ENCODE measurements at regions not wholly inside any gene's neighbourhood (a gene's known extent, or its start where the extent isn't known, plus 50 kb on each side); places are given as distances from the start of the nearest gene placed in this dataset.

DNA sequence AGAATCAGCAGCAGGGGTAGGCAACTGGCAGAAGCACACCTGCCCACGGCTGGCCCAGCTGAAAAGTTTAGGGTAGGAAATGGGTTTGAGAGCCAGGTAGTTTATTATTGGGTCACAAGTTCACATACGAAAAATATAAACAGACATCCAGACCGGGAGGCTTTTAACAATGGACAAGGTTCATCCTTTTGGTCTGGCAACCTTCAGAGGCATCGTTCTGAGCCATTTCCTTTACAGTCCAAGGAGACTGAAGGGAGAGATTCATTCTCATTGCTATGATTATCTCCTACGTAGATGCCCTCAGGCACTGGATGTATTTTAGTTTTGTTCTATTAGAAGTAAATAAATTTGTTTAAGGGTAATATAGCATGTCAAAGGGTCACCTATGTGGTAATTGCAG, 248.0 kb upstream of the THBS1 start:
- no peak for ATAC-seq

DNA sequence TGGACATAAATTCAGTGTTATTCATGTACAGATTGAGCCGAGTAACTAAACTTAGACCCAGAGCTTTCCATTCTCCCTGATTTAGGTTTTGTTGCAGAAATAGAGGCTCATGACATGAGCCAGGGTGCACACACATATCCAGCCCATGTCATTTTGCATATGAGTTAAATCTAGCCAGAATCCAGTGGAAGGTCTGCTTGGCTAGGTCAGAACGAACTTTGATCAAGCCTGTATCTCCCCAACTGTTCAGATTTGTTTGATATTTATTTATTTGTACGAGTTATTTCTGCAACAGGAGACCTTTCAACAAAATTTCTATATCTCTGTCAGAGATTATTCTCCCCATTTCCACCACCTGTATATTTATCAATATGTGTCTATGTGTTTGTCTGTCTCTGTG, 247.5 kb upstream of the THBS1 start:
- no peak for TF ChIP-seq ZNF565 (CRISPR knock-in tag; conservative IDR thresholded peaks at IDR 0.05; ENCODE audit: low read depth)
- no peak for TF ChIP-seq PPARA (CRISPR knock-in tag; IDR thresholded peaks at IDR 0.05; ENCODE audit: borderline replicate concordance)
- no peak for TF ChIP-seq ESRRG (CRISPR knock-in tag; IDR thresholded peaks at IDR 0.05)
- TF ChIP-seq CSDC2 (CRISPR knock-in tag; IDR thresholded peaks at IDR 0.05) = no peak
- no peak for TF ChIP-seq ZFP3 (CRISPR knock-in tag; IDR thresholded peaks at IDR 0.05)
- no peak for TF ChIP-seq TCF4 (CRISPR knock-in tag; IDR thresholded peaks at IDR 0.05; ENCODE audit: borderline replicate concordance)
- TF ChIP-seq ZFP30 (CRISPR knock-in tag; IDR thresholded peaks at IDR 0.05) = no peak
- TF ChIP-seq, protein P1, sequence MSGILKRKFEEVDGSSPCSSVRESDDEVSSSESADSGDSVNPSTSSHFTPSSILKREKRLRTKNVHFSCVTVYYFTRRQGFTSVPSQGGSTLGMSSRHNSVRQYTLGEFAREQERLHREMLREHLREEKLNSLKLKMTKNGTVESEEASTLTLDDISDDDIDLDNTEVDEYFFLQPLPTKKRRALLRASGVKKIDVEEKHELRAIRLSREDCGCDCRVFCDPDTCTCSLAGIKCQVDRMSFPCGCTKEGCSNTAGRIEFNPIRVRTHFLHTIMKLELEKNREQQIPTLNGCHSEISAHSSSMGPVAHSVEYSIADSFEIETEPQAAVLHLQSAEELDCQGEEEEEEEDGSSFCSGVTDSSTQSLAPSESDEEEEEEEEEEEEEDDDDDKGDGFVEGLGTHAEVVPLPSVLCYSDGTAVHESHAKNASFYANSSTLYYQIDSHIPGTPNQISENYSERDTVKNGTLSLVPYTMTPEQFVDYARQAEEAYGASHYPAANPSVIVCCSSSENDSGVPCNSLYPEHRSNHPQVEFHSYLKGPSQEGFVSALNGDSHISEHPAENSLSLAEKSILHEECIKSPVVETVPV (CRISPR knock-in tag; IDR thresholded peaks at IDR 0.05) = no peak
- no peak for TF ChIP-seq SNAI2 (CRISPR knock-in tag; IDR thresholded peaks at IDR 0.05)
- TF ChIP-seq ARNTL (CRISPR knock-in tag; IDR thresholded peaks at IDR 0.05; ENCODE audit: borderline replicate concordance, low read depth) = no peak
- TF ChIP-seq, protein P2, sequence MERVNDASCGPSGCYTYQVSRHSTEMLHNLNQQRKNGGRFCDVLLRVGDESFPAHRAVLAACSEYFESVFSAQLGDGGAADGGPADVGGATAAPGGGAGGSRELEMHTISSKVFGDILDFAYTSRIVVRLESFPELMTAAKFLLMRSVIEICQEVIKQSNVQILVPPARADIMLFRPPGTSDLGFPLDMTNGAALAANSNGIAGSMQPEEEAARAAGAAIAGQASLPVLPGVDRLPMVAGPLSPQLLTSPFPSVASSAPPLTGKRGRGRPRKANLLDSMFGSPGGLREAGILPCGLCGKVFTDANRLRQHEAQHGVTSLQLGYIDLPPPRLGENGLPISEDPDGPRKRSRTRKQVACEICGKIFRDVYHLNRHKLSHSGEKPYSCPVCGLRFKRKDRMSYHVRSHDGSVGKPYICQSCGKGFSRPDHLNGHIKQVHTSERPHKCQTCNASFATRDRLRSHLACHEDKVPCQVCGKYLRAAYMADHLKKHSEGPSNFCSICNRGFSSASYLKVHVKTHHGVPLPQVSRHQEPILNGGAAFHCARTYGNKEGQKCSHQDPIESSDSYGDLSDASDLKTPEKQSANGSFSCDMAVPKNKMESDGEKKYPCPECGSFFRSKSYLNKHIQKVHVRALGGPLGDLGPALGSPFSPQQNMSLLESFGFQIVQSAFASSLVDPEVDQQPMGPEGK (CRISPR knock-in tag; IDR thresholded peaks at IDR 0.05; ENCODE audit: borderline replicate concordance) = no peak
- no peak for TF ChIP-seq BACH2 (CRISPR knock-in tag; IDR thresholded peaks at IDR 0.05; ENCODE audit: borderline replicate concordance)
- TF ChIP-seq, protein P3, sequence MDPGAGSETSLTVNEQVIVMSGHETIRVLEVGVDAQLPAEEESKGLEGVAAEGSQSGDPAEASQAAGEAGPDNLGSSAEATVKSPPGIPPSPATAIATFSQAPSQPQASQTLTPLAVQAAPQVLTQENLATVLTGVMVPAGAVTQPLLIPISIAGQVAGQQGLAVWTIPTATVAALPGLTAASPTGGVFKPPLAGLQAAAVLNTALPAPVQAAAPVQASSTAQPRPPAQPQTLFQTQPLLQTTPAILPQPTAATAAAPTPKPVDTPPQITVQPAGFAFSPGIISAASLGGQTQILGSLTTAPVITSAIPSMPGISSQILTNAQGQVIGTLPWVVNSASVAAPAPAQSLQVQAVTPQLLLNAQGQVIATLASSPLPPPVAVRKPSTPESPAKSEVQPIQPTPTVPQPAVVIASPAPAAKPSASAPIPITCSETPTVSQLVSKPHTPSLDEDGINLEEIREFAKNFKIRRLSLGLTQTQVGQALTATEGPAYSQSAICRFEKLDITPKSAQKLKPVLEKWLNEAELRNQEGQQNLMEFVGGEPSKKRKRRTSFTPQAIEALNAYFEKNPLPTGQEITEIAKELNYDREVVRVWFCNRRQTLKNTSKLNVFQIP (CRISPR knock-in tag; IDR thresholded peaks at IDR 0.05; ENCODE audit: borderline replicate concordance, low read depth) = no peak
- TF ChIP-seq, protein P4, sequence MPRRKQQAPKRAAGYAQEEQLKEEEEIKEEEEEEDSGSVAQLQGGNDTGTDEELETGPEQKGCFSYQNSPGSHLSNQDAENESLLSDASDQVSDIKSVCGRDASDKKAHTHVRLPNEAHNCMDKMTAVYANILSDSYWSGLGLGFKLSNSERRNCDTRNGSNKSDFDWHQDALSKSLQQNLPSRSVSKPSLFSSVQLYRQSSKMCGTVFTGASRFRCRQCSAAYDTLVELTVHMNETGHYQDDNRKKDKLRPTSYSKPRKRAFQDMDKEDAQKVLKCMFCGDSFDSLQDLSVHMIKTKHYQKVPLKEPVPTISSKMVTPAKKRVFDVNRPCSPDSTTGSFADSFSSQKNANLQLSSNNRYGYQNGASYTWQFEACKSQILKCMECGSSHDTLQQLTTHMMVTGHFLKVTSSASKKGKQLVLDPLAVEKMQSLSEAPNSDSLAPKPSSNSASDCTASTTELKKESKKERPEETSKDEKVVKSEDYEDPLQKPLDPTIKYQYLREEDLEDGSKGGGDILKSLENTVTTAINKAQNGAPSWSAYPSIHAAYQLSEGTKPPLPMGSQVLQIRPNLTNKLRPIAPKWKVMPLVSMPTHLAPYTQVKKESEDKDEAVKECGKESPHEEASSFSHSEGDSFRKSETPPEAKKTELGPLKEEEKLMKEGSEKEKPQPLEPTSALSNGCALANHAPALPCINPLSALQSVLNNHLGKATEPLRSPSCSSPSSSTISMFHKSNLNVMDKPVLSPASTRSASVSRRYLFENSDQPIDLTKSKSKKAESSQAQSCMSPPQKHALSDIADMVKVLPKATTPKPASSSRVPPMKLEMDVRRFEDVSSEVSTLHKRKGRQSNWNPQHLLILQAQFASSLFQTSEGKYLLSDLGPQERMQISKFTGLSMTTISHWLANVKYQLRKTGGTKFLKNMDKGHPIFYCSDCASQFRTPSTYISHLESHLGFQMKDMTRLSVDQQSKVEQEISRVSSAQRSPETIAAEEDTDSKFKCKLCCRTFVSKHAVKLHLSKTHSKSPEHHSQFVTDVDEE (CRISPR knock-in tag; IDR thresholded peaks at IDR 0.05) = no peak
- no peak for TF ChIP-seq TOX (CRISPR knock-in tag; IDR thresholded peaks at IDR 0.05; ENCODE audit: borderline replicate concordance)
- TF ChIP-seq, protein P5, sequence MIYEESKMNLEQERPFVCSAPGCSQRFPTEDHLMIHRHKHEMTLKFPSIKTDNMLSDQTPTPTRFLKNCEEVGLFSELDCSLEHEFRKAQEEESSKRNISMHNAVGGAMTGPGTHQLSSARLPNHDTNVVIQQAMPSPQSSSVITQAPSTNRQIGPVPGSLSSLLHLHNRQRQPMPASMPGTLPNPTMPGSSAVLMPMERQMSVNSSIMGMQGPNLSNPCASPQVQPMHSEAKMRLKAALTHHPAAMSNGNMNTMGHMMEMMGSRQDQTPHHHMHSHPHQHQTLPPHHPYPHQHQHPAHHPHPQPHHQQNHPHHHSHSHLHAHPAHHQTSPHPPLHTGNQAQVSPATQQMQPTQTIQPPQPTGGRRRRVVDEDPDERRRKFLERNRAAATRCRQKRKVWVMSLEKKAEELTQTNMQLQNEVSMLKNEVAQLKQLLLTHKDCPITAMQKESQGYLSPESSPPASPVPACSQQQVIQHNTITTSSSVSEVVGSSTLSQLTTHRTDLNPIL (CRISPR knock-in tag; IDR thresholded peaks at IDR 0.05; ENCODE audit: low read depth) = no peak
- no peak for TF ChIP-seq ZNF70 (CRISPR knock-in tag; IDR thresholded peaks at IDR 0.05)
- no peak for TF ChIP-seq GLIS3 (CRISPR knock-in tag; IDR thresholded peaks at IDR 0.05)
- no peak for ATAC-seq

More for the DNA sequence above, 248.0 kb upstream of the THBS1 start:
- TF ChIP-seq TCF4 (CRISPR knock-in tag; IDR thresholded peaks at IDR 0.05; ENCODE audit: borderline replicate concordance) = no peak
- TF ChIP-seq OSR1 (CRISPR knock-in tag; IDR thresholded peaks at IDR 0.05) = no peak
- TF ChIP-seq PPARA (CRISPR knock-in tag; IDR thresholded peaks at IDR 0.05; ENCODE audit: borderline replicate concordance) = no peak
- TF ChIP-seq, protein P1 (CRISPR knock-in tag; IDR thresholded peaks at IDR 0.05) = no peak
- no peak for TF ChIP-seq ZFP3 (CRISPR knock-in tag; IDR thresholded peaks at IDR 0.05)
- TF ChIP-seq SNAI2 (CRISPR knock-in tag; IDR thresholded peaks at IDR 0.05) = no peak
- no peak for TF ChIP-seq GLIS3 (CRISPR knock-in tag; IDR thresholded peaks at IDR 0.05)
- TF ChIP-seq, protein P3 (CRISPR knock-in tag; IDR thresholded peaks at IDR 0.05; ENCODE audit: borderline replicate concordance, low read depth) = no peak
- TF ChIP-seq, protein P2 (CRISPR knock-in tag; IDR thresholded peaks at IDR 0.05; ENCODE audit: borderline replicate concordance) = no peak
- no peak for TF ChIP-seq ARNTL (CRISPR knock-in tag; IDR thresholded peaks at IDR 0.05; ENCODE audit: borderline replicate concordance, low read depth)
- no peak for TF ChIP-seq CSDC2 (CRISPR knock-in tag; IDR thresholded peaks at IDR 0.05)
- TF ChIP-seq TOX (CRISPR knock-in tag; IDR thresholded peaks at IDR 0.05; ENCODE audit: borderline replicate concordance) = no peak
